GM20000 (cell line): ENCODE measurements at regions not wholly inside any gene's neighbourhood (a gene's known extent, or its start where the extent isn't known, plus 50 kb on each side); places are given as distances from the start of the nearest gene placed in this dataset.

Experiments used
- DNase-seq: peaks from one replicate; pipeline ENCODE4 v3.0.0; 2012; ENCODE audit warnings: low spot score
- TF ChIP-seq, protein P1 (sequence below): IDR thresholded peaks from 2 replicates; pipeline ENCODE4 v1.5.1; 2012; ENCODE audit warnings: mild to moderate bottlenecking, control low read depth; ENCODE audit errors: extremely low read depth, missing control alignments

DNA sequence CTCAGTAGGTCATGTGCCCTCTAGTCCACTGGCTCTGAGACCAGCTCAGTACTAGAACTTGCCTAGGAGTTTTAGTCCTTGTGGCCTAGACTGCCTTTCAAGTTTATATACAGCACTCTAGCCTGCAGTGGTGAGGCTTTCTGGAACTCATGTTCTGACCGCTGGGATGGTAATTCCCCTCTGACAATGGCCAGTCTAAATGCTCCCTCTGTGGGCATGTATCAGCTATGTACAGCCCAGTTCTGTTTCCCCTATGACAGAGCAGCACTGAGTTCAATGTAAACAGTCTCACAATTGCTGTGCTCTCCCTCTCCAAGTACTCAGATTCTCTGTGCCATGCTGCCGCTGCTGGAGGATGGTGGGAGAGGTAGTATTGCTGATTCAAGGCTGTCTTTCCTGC lies 68.6 kb upstream of the SLC27A6 start:
- TF ChIP-seq, protein P1, sequence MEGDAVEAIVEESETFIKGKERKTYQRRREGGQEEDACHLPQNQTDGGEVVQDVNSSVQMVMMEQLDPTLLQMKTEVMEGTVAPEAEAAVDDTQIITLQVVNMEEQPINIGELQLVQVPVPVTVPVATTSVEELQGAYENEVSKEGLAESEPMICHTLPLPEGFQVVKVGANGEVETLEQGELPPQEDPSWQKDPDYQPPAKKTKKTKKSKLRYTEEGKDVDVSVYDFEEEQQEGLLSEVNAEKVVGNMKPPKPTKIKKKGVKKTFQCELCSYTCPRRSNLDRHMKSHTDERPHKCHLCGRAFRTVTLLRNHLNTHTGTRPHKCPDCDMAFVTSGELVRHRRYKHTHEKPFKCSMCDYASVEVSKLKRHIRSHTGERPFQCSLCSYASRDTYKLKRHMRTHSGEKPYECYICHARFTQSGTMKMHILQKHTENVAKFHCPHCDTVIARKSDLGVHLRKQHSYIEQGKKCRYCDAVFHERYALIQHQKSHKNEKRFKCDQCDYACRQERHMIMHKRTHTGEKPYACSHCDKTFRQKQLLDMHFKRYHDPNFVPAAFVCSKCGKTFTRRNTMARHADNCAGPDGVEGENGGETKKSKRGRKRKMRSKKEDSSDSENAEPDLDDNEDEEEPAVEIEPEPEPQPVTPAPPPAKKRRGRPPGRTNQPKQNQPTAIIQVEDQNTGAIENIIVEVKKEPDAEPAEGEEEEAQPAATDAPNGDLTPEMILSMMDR, result no peak
- DNase-seq, result no peak

DNA sequence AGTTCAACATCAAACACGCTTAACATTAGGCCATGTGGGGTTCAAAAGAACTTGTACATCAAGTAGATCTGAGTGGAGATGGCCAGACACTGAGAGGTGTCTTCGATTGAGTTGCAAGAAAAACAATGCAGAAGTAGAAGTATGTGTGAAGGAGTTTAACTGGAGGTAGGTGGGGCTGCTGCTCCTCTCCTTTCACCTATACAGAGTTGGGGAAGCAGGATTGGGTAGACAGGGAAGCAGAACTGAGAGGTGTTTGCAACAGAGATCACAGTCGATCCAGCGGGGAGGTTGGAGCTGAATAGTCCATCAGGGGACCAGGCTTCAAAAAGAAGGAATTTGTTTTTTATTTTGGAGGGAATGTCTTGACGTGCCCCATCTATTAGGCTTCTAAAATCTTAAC lies 61.7 kb upstream of the SLC27A6 start:
- DNase-seq, result no peak
- TF ChIP-seq, protein P1, result no peak

DNA sequence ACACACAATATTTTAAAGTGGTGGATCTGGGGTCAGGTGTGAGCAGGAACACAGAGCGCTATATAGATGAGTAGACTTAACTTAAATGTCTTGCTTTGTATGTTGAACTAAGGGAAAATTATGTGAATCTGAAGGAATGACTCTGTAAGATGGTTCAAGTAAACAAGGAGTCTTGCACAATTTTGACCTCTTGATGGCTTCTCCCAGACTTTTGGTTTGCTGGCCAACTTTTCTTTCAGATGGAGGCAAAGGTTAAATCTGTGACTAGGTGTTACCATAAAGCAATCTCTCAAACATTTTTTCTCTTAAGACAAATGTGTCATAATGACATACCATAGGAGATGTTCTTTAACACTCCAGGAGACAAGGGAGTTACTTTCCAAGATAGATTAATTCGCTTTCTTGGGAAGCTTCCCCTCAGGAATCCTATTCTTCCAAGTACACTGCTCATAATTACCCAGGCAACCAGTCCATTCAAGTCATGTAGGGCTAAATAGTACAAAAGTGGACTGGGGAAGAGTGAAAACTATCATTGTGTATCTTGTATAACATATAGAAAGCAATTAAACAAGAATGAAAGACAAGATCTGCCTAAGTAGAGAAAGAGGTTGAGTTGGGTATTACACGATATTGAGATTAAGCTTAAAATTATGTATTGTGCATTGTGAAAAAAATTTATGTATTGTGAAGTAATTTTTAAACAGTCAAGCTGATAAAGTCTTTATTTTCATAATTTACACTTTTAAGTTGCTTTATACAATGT lies 60.3 kb upstream of the SLC27A6 start:
- TF ChIP-seq, protein P1, result no peak
- DNase-seq, result no peak

DNA sequence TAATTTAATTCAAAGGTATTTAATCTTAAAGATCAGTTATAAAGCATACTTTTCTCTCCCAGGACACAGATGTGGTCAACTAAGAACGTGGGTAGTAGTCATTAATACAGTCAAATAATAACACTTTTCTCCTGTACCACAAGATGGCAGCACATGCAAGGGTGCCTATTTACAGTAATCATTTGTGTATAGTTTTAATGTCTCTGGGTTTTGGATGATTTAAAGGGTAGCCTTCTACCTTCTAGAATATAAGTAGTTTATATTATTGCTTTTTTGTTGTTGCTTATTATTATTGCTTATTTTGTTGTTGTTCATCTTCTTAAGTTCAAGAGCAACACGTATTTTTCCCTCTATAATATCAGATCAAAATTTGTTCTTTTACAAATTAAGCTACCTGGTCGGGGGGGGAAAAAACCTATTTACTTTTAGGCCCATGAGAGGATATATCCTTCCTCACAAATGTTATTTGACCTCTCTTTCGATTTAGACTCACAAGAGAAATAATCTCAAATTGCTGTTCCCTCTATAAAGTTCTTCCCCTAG lies 59.6 kb upstream of the SLC27A6 start:
- DNase-seq, result peak; percentile 46
- TF ChIP-seq, protein P1, result peak; percentile 65

DNA sequence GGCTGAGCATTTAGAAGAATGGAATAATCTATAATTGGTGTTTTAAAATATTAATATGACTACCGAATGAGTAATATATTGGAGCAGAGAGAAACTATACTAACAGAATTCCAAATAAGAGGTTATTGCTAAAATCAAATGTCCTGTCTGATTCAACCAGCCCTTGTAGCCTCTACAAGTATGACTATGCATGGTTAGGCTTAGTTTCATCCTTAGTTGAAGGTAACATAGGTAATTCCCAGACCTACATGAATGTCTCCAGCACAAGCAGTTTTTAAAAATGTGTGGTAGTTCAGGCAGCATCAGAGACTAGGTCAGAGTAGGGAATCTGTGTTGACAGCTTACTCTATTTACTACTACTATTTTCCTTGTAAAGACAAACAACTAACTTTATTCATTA lies 51.7 kb upstream of the SLC27A6 start:
- DNase-seq, result no peak
- TF ChIP-seq, protein P1, result no peak
